ENCODE measurements at regions not wholly inside any gene's neighbourhood (a gene's known extent, or its start where the extent isn't known, plus 50 kb on each side); places are given as distances from the start of the nearest gene placed in this dataset.

- no peak for TF ChIP-seq CTCF (IDR thresholded peaks at IDR 0.05)
- no peak for TF ChIP-seq POLR2A (IDR thresholded peaks at IDR 0.05)
- TF ChIP-seq POLR2AphosphoS5 (IDR thresholded peaks at IDR 0.05; ENCODE audit: insufficient read depth in 1 of 2, low read depth in 1 of 2) = no peak
Measured at GRCh38 chr4:57726154-57726553, 616.0 kb upstream of the IGFBP7 start.
